GM21576 (cell line): ENCODE measurements at regions not wholly inside any gene's neighbourhood (a gene's known extent, or its start where the extent isn't known, plus 50 kb on each side); places are given as distances from the start of the nearest gene placed in this dataset.

Source experiments
- ATAC-seq: cut with Tn5 transposase; IDR thresholded peaks from one replicate; pipeline ENCODE4 v1.9.1; 2021; ENCODE audit warnings: mild to moderate bottlenecking, moderate library complexity; ENCODE audit not compliant: unreplicated experiment

GRCh38 chr1:244106837-244107493, 55.9 kb downstream of the ZBTB18 start:
- no peak for ATAC-seq

DNA sequence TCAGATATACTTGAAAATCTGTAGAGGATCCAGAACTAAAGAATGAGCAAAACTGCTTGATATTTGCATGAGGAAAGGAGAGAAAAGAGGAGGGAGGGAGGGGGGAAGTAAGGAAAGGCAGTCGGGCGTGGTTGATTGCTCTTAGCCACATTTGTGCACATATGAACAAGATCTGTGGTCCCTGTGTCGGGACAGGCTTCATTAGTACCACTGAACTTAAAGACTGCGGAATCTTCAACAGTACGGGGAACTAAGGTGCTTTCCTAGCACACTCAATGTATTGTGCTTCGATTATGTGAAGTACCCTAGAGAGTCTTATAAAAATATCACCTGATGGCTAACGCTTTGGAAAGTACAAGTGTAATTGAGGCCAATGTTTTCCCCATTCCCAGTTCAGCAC, 59.9 kb downstream of the ZBTB18 start:
- ATAC-seq = no peak

- ATAC-seq = no peak
These were observed 61.0 kb downstream of the ZBTB18 start for GRCh38 chr1:244112041-244112440.

DNA sequence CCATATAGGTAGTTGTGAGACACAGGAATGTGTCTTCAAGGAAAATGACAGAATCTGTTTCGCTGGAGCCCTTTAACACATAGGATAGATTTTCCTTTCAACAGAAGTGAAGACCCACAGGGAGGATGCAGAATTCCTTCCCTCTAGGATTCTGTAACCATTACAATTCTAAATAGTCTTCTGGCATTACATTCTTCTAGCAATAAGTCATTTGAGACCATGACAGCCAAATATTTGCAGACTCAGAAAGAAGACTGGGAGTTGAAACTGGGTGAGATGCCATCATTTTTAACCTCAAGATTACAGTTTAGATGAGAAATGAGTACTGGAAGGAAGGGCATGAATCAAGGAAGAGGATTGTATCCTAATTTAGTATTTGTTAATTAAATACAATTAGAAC, 61.6 kb downstream of the ZBTB18 start:
- no peak for ATAC-seq

GRCh38 chr1:244113532-244114320, 62.6 kb downstream of the ZBTB18 start:
- ATAC-seq = no peak

DNA sequence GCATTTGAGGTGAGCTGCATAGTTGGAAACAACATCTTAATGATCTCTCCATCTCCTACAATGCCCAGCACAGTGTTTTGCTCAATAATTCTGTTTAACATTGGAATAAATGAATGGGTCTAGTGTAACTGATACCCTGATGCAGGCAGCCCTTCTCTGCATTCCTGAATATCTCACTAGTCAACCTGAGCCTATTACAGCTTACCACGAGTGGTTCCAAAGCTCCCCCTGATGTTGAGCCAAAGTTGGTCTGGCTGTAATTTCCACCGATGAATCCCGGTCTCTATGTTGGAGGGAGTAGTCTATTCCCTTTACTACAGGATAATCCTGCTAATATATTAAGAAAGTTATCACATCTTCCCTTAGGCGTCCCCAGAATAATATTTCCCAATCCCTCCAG, 63.8 kb downstream of the ZBTB18 start:
- no peak for ATAC-seq

GRCh38 chr1:244116946-244117345, 65.9 kb downstream of the ZBTB18 start:
- no peak for ATAC-seq

DNA sequence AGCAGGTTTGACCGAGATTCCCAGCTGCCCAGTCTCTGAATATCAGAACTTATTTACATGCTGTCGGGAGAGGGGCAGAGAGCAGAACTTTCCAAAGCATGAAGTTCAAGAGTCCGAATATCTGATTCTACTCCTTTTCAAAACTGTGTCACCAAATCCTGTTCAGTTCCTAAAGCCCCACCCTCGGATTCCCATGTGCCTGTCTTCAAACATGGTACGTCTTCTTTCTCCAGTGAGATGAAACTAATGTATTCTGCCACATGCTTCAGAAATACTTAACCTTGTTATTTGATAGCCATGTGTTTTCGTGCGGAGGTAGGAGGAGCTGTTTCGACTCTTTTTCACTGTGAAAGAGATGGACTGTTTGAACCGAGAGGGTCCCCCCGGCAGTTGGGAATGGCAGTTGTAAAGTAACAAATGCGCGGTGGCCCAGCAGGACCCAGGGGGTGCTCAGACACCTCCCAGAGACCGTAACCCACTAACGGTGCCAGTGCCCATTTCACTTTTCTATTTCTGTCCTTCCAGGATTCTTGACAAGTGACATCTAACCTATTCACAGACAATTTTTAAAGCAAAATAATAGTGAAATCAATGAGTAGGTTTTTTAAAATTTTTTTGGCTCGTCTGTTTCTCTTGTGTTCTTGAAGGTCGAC, 67.2 kb downstream of the ZBTB18 start:
- ATAC-seq = no peak

DNA sequence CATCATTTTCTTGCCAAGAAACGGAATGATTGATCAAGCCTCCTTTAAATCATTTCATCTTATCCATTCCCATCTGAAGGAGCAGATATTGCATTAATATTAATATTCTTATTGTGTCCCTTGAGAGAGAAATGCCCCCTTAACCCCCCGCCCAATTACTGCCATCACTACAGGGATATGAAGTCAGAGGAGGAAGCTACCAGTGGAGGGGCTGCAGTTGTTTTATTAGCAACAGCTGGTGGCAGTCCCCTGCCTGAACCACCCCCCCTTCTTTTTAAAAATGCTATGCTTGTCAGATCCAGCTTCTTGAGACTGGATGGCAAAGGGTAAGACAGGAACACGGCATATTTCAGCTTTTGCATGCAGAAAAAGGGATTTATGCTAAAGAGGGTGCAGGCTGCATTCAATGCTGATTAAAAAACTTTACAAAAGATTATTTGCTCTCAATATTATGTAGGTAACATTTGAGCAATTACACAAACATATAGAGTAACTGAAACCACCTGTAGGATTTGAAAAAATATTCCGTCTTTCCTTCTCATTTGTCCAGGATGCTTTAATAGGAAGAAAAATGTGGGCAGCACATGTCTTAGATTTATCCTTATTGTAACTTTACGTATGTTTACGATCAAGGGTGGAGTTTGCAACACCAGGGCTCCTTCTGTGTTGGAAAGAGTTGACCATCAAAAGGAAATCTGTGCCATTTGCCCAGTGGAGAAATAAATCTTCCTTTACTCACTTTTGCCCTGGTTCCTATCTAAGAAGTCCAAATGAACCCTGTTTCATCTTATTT, 77.7 kb downstream of the ZBTB18 start:
- no peak for ATAC-seq

GRCh38 chr1:244137276-244137675, 86.2 kb downstream of the ZBTB18 start:
- ATAC-seq = no peak

- ATAC-seq = no peak
These were observed 86.6 kb downstream of the ZBTB18 start for GRCh38 chr1:244137725-244138124.

DNA sequence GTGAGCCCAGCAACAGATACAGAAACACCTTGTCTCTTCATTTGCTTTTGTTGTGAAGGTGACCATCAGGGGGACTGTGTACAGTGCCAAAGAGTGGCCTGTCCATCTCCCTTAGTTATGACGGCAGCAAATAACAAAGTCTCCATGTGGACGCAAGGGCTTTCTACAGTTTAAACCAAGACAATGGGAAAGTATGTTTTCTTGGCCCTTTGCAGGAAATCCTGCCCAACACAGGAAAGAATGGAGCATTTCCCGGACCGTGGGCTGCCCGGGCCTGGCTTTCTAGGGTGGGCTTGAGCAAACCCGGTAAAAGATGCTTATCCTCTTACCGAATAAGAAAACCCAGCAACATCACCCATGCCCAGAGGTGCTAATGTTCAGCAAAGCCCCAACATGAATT, 87.3 kb downstream of the ZBTB18 start:
- ATAC-seq = no peak

- ATAC-seq = no peak
These were observed 88.6 kb downstream of the ZBTB18 start for GRCh38 chr1:244139655-244140054.

GRCh38 chr1:244140420-244140819, 89.3 kb downstream of the ZBTB18 start:
- no peak for ATAC-seq

GRCh38 chr1:244144053-244144452, 93.0 kb downstream of the ZBTB18 start:
- no peak for ATAC-seq

GRCh38 chr1:244150071-244150470, 99.0 kb downstream of the ZBTB18 start:
- ATAC-seq = no peak

DNA sequence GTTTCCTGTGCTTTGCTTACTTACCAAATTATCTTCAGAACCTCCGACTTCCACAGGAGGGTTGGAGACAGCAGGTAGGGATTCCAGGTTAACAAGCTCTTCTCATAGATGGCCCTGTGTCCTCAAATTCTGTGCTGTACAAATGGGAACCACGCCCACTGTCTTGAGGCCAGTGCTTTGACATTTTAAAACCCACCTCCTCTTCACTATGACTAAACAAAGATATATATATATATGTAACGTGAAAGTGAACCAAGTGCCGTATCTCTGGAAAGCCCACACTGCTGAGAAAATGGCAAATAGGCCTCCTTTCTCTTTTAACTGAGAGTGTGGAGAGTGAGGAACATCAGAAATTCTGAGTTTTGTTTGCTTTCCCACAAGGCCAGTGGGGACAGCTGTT, 99.6 kb downstream of the ZBTB18 start:
- ATAC-seq = no peak

DNA sequence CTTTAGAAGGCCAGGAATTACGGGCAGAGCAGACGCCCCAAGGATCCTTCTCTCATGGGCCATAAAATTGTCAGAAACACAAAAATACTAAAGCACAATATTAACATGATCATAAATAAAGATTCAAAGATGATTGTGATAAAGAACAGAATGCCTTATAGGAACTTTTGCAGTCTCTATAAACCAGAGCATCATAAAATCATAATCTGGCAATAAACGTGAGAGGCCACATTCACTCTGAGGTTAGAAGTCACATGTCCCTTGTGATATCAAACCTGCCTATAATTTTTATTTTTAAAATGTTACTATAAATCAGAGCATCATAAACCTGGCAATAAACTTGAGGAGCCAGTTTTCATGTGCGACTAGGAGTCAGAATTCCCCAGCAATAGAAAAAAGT, 100.5 kb downstream of the ZBTB18 start:
- no peak for ATAC-seq

DNA sequence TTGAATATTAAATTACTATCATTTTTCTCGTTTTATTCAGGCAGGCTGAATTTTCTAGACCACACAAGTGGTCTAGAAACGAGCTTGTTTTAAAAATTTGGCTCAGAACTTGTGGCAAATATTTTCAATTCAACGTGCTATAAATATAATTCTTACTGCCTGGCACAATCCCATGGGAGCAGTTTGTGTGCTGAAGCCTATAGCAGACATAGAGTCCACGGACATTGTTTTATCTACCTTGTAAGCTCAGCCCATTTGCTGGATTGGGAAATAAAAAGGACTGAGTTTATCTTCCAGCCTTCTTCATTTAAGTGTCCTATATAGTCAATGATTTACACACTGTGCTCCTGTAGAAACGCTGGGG, 103.4 kb downstream of the ZBTB18 start:
- no peak for ATAC-seq

DNA sequence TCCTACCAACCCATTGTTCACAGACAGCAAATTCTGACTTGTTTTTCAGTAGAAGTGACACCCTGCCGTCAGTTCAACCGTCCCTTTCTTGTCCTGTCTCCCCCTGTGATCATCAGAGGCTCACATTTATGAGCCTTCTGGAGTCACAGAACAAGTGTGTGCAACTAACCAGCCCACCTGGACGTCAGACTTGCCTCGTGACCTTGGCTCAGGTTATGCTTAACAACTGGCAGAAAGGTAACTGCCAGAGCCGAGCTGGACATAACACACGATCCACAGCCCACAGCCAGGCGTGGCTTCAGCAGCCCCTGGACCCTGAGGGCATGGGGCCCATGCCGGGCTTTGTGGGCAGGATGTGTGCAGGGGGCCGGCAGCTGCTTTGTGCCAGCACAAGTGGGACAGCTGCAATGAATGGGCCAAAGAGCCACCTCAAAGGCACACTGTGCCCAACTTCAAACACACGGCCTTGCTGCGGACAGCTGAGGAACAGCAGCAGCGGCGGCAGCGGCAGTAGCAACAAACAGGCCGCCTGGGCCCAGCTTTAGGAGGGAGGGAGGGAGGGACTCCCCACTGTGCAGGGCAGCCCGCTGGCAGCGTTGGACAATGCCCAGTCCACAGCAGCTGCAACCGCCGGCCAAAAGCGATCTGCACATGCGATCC, 103.9 kb downstream of the ZBTB18 start:
- no peak for ATAC-seq

- no peak for ATAC-seq
These were observed 104.6 kb downstream of the ZBTB18 start for GRCh38 chr1:244155661-244156060.
